Gastroesophageal sphincter (tissue), 3 donors: ENCODE measurements at regions not wholly inside any gene's neighbourhood (a gene's known extent, or its start where the extent isn't known, plus 50 kb on each side); places are given as distances from the start of the nearest gene placed in this dataset.

Experiments used
- EP300 ChIP-seq: sonication (generic); formaldehyde crosslinking; IDR thresholded peaks from one replicate; pipeline ENCODE4 v1.6.1; 2017; ENCODE audit warnings: antibody characterized with exemption, mild to moderate bottlenecking
- POLR2A ChIP-seq, 2 donors: fragments of 450-650 bp; IDR thresholded peaks; one replicate each; pipeline ENCODE4 v1.6.1; 2017; ENCODE audit warnings: antibody characterized with exemption in 2 of 2, mild to moderate bottlenecking in 2 of 2, moderate library complexity in 1 of 2
- TF ChIP-seq, protein P1 (sequence below), 4 experiments: fragments of 200-600 bp in 2 of 4; fragments of 450-650 bp in 2 of 4; sonication (generic) in 1 of 4; IDR thresholded peaks; one replicate each; pipeline ENCODE4 v1.5.1; 2017 to 2019; ENCODE audit warnings: antibody characterized with exemption in 4 of 4, mild to moderate bottlenecking in 2 of 4, moderate library complexity in 2 of 4

- no peak for TF ChIP-seq EP300
- TF ChIP-seq, protein P1, sequence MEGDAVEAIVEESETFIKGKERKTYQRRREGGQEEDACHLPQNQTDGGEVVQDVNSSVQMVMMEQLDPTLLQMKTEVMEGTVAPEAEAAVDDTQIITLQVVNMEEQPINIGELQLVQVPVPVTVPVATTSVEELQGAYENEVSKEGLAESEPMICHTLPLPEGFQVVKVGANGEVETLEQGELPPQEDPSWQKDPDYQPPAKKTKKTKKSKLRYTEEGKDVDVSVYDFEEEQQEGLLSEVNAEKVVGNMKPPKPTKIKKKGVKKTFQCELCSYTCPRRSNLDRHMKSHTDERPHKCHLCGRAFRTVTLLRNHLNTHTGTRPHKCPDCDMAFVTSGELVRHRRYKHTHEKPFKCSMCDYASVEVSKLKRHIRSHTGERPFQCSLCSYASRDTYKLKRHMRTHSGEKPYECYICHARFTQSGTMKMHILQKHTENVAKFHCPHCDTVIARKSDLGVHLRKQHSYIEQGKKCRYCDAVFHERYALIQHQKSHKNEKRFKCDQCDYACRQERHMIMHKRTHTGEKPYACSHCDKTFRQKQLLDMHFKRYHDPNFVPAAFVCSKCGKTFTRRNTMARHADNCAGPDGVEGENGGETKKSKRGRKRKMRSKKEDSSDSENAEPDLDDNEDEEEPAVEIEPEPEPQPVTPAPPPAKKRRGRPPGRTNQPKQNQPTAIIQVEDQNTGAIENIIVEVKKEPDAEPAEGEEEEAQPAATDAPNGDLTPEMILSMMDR (IDR thresholded peaks at IDR 0.05): no peak
- TF ChIP-seq POLR2A (IDR thresholded peaks at IDR 0.05): no peak
Measured at GRCh38 chr4:14608630-14609029, 393.7 kb upstream of the CPEB2 start.
